ENCODE measurements at regions not wholly inside any gene's neighbourhood (a gene's known extent, or its start where the extent isn't known, plus 50 kb on each side); places are given as distances from the start of the nearest gene placed in this dataset.

- no peak for TF ChIP-seq CHD7 (IDR thresholded peaks at IDR 0.05; ENCODE audit: insufficient replicate concordance, low read length)
- no peak for TF ChIP-seq SP2 (IDR thresholded peaks at IDR 0.05; ENCODE audit: low read length)
- TF ChIP-seq HDAC6 (IDR thresholded peaks at IDR 0.05; ENCODE audit: low read depth, low read length) = no peak
- TF ChIP-seq TAF1 (IDR thresholded peaks at IDR 0.05; ENCODE audit: low read depth, low read length) = no peak
- TF ChIP-seq EZH2 (IDR thresholded peaks at IDR 0.05; ENCODE audit: low read depth, low read length, severe bottlenecking) = no peak
- no peak for TF ChIP-seq NANOG (IDR thresholded peaks at IDR 0.05; ENCODE audit: insufficient read depth, low read depth, low read length, poor library complexity, severe bottlenecking)
- no peak for TF ChIP-seq POLR2A (IDR thresholded peaks at IDR 0.05; ENCODE audit: control extremely low read depth in 1 of 2, low read depth in 2 of 2, low read length in 2 of 2)
- TF ChIP-seq SIN3A (conservative IDR thresholded peaks at IDR 0.05 in 1 of 2, IDR thresholded peaks at IDR 0.05 in 1 of 2; ENCODE audit: low read depth in 1 of 2, low read length in 2 of 2) = no peak
- TF ChIP-seq EGR1 (IDR thresholded peaks at IDR 0.05; ENCODE audit: borderline replicate concordance, low read depth, low read length) = no peak
Observed at GRCh38 chr18:31218671-31219383, 56.2 kb upstream of the DSC1 start (continued).

All from H1 (cell line).